DMS53 treated with DMSO at 0.1 percent for 48 hours (cell line): ENCODE measurements at regions not wholly inside any gene's neighbourhood (a gene's known extent, or its start where the extent isn't known, plus 50 kb on each side); places are given as distances from the start of the nearest gene placed in this dataset.
"Not testable (repeated sequence)": the region's sequence is repeated elsewhere in the genome, so short reads cannot be mapped to it uniquely, and the experiment has no call there.

Experiments
- DNase-seq: peaks from one replicate; lab custom pipeline; 2025; ENCODE audit not compliant: unreplicated experiment; lab: John Stamatoyannopoulos, UW

- not testable (repeated sequence) for DNase-seq
Observed at GRCh38 chr6:44017307-44017706, 109.9 kb downstream of the MRPL14 start.

- DNase-seq: no peak
Observed at GRCh38 chr6:44016131-44016870, 111.0 kb downstream of the MRPL14 start.

GRCh38 chr6:44012078-44012493, 115.2 kb downstream of the MRPL14 start:
- DNase-seq: no peak

- no peak for DNase-seq
Observed at GRCh38 chr6:44011350-44011920, 115.8 kb downstream of the MRPL14 start.

- DNase-seq: peak; percentile 38
Observed at GRCh38 chr6:44010411-44011349, 116.6 kb downstream of the MRPL14 start.

GRCh38 chr6:44009425-44010321, 117.6 kb downstream of the MRPL14 start:
- no peak for DNase-seq

- DNase-seq: no peak
Observed at GRCh38 chr6:44008821-44009370, 118.4 kb downstream of the MRPL14 start.

- DNase-seq: no peak
Observed at GRCh38 chr6:44007818-44008621, 119.2 kb downstream of the MRPL14 start.

- DNase-seq: no peak
Observed at GRCh38 chr6:44006872-44007303, 120.4 kb downstream of the MRPL14 start.

- no peak for DNase-seq
Observed at GRCh38 chr6:44006123-44006871, 121.0 kb downstream of the MRPL14 start.

GRCh38 chr6:44005507-44005903, 121.7 kb downstream of the MRPL14 start:
- no peak for DNase-seq

- no peak for DNase-seq
Observed at GRCh38 chr6:44004625-44005506, 122.4 kb downstream of the MRPL14 start.

- no peak for DNase-seq
Observed at GRCh38 chr6:44004136-44004535, 123.1 kb downstream of the MRPL14 start.

GRCh38 chr6:44003345-44004061, 123.7 kb downstream of the MRPL14 start:
- DNase-seq: no peak

GRCh38 chr6:44002593-44003344, 124.5 kb downstream of the MRPL14 start:
- DNase-seq: no peak

GRCh38 chr6:44002067-44002592, 125.1 kb downstream of the MRPL14 start:
- no peak for DNase-seq
